Stimulated activated CD8-positive, alpha-beta memory T cell treated with anti-CD3 and anti-CD28 coated beads, Interleukin-12 subunit alpha, Interleukin-12 subunit beta, amount 100 ng/mL, for 24 hours (primary cell): ENCODE measurements at regions not wholly inside any gene's neighbourhood (a gene's known extent, or its start where the extent isn't known, plus 50 kb on each side); places are given as distances from the start of the nearest gene placed in this dataset.
"Not testable (repeated sequence)": the region's sequence is repeated elsewhere in the genome, so short reads cannot be mapped to it uniquely, and the experiment has no call there.

ENCODE experiments used
- DNase-seq: peaks from one replicate; pipeline ENCODE4 v3.0.0-alpha.2; 2020; ENCODE audit errors: extremely low read depth

- DNase-seq: not testable (repeated sequence)
Observed at GRCh38 chr1:120941066-120941465, 51.5 kb downstream of the PPIAL4A start.

DNA sequence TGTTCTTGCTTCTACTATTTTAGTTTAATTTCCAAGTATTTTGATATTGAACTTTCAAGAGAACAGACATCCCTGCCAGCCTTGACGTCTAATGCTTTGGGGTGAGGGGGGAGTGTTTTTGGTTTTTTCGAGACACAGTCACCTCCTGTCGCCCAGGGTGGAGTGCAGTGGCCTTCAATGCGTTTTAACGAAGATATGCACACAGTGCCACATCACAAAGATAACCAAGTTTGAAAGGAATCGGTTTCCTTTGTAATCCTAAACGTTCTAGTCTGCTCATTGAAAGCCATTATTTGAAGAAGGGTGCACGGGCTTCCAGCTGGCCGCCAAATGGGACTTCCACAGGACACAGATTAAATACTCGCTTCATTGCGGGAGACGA is 52.3 kb downstream of the PPIAL4A start:
- not testable (repeated sequence) for DNase-seq

DNA sequence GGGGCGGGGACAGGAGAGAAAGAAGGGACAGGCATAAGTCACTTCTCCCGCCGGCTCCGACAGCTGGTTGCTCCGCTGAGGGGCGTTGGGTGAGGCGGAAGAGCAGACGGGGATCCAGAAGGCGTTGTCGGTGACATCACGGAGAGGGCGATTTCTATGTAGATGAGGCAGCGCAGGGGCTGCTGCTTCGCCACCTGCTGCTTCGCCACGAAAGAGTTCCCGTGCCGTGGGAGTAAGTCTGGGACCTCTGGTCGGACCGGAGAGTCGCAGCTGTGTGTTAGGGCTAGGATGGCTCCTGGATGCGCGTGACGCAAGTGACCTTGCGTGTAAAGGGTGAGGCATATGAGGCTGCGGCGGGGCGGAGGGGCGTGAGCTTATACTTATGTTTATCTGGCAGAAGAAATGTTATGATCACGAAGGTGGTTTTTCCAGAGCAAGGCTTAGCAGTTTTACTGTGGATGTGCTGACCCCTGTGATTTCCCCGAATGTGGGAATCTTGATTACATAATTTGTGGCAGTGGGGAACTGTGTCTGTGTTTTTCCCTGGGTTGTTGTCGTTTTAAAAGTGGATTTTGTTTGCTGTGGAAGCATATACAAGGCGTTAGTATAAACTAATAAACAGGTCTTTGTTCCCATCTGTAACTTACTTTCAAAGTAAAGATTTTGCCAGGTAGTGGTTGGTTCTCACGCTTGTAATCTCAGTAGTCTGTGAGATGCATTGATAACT is 52.8 kb downstream of the PPIAL4A start:
- DNase-seq: peak; percentile 36

DNA sequence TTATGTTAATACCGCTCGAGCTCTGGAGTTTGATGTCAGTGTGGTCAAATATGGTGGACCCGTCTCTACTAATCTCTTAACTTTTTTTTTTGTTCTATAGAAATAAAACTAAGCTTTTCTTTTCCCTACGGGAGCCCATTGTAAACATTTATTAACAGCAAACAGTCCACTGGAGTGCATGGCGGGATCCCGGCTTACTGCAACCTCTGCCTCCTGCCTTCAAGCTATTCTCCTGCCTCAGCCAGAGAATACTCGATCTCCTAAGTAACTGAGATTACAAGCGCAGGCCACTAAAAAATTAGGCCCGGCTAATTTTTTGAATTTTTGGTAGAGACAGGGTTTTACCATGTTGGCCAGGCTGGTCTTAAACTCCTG is 53.4 kb downstream of the PPIAL4A start:
- not testable (repeated sequence) for DNase-seq

DNA sequence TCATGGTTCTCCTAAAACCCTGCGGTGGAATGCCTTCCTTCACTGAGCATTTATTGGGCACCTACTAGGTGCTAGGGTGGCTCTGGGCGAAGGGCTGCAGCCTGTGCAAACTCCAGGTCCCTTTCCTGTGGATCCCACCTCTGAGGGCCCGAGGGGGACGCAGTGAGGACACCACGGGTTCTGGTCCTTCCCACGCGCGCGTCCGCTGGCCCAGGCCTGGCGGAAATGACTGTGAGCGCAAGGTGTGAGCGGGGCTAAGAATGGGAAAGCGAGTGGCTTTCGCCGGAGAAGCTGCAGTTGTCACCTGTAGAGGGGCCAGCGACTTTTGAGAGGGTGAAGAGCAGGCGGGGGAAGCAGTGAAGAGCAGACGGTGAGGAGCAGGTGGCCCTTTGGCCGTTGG is 55.1 kb downstream of the PPIAL4A start:
- DNase-seq: not testable (repeated sequence)

- not testable (repeated sequence) for DNase-seq
Observed at GRCh38 chr1:120945122-120945521, 55.6 kb downstream of the PPIAL4A start.

- not testable (repeated sequence) for DNase-seq
Observed at GRCh38 chr1:120947114-120947513, 57.5 kb downstream of the PPIAL4A start.

- not testable (repeated sequence) for DNase-seq
Observed at GRCh38 chr1:120949724-120950123, 60.2 kb downstream of the PPIAL4A start.

- not testable (repeated sequence) for DNase-seq
Observed at GRCh38 chr1:120950633-120951032, 61.1 kb downstream of the PPIAL4A start.

DNA sequence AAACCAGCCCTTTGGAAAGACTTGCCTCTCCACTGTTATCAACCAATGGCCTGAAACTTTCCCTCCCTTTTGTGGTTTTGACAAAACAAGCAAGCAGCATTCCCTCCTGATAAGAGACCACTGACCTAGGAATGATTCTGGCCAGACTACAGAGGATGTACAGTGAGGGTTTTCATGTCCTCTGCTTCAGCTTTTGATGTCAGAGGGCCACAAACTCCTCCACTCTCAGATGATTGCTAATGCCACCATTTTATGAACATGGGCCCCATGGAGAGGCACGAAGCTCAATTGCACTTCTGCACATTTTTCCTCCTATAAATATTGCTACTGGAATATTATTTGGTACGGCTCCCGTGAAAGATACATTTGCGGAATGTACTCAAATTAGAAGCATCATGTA is 61.5 kb downstream of the PPIAL4A start:
- not testable (repeated sequence) for DNase-seq

- not testable (repeated sequence) for DNase-seq
Observed at GRCh38 chr1:120952207-120952870, 62.8 kb downstream of the PPIAL4A start.

DNA sequence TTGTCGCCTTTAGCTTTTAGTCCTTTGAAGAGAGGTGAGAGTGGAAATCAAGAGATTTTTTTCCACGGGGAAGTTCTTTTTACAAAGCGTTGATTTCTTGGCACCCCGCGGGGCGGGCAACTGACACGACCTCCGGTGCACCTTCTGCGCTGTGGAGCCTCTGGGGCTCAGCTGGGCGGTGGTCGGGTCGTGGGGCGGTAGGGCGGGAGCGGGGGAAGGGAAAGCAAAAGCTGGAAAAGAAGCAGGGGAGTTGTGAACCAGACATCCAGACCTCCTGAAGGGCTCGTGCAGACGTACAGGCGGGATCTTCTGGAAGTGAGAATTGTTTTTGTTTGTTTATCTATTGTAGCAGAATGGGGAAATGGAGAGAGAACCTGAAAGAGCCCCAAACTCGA is 63.3 kb downstream of the PPIAL4A start:
- DNase-seq: not testable (repeated sequence)

GRCh38 chr1:120954736-120955135 is 65.2 kb downstream of the PPIAL4A start:
- DNase-seq: no peak

DNA sequence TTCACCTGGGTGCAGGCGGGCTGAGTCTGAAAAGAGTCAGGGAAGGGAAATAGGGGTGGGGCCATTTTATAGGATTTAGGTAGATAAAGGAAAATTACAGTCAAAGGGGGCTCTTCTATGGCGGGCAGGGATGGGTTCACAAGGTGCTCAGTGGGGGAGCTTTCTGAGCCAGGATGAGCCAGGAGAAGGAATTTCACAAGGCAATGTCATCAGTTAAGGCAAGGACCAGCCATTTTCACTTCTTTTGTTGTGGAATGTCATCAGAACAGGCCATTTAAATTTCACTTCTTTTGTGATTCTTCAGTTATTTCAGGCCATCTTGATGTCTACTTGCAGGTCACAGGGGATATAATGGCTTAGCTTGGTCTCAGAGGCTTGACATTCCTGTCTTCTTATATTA is 66.4 kb downstream of the PPIAL4A start:
- not testable (repeated sequence) for DNase-seq

GRCh38 chr1:120966018-120966417 is 76.4 kb downstream of the PPIAL4A start:
- DNase-seq: not testable (repeated sequence)

GRCh38 chr1:120972863-120973262 is 83.3 kb downstream of the PPIAL4A start:
- DNase-seq: not testable (repeated sequence)

- not testable (repeated sequence) for DNase-seq
Observed at GRCh38 chr1:120973836-120974235, 84.3 kb downstream of the PPIAL4A start.

GRCh38 chr1:120977279-120977678 is 87.7 kb downstream of the PPIAL4A start:
- not testable (repeated sequence) for DNase-seq

DNA sequence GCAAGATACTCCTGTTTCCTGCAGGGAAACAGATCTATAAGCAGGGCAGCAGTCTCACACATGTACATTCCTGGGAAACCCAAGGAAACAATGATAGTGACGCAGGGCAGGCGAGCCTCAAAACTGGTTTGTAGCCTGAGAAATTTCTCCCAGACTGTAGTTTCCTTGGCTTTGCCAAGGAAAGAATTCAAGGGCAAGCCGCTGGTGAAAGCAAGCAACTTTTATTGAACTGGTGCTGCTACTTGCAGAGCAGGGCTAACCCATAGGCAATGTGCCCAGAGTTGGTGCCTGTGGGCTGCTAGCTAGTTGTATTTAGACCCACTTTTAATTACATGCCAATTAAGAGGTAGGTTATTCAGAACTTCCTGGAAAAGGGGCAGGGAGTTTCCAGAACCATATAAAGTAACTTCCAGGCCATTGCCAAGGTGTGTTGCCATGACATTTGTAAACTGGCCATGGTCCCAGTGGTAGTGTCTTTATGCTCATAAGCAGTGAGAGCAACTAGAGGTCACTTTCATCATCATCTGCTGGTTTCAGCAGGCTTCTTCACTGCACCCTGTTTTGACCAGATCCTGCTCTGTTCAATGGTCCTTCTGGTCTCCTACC is 92.0 kb downstream of the PPIAL4A start:
- not testable (repeated sequence) for DNase-seq

- DNase-seq: not testable (repeated sequence)
Observed at GRCh38 chr1:120994614-120995013, 105.0 kb downstream of the PPIAL4A start.

DNA sequence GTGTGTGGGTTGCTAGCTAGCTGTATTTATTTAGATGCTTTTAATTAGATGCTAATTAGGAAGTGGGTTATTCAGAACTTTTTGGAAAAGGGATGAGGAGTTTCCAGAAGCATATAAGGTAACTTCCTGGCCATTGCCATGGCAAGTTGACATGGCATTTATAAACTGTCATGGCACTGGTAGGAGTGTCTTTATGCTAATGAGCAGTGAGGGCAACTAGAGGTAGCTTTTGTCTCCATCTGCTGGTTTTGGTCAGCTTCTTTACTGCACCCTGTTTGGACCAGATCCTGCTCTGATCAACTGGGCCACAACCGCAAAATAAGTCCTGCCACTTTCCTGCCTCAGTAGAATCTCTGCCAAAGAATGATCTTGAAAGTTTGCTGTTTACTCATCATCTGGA is 105.5 kb downstream of the PPIAL4A start:
- not testable (repeated sequence) for DNase-seq

- not testable (repeated sequence) for DNase-seq
Observed at GRCh38 chr1:121001090-121001726, 111.6 kb downstream of the PPIAL4A start.
